ENCODE measurements at regions not wholly inside any gene's neighbourhood (a gene's known extent, or its start where the extent isn't known, plus 50 kb on each side); places are given as distances from the start of the nearest gene placed in this dataset.
"Not testable (repeated sequence)": the region's sequence is repeated elsewhere in the genome, so short reads cannot be mapped to it uniquely, and the experiment has no call there.

DNA sequence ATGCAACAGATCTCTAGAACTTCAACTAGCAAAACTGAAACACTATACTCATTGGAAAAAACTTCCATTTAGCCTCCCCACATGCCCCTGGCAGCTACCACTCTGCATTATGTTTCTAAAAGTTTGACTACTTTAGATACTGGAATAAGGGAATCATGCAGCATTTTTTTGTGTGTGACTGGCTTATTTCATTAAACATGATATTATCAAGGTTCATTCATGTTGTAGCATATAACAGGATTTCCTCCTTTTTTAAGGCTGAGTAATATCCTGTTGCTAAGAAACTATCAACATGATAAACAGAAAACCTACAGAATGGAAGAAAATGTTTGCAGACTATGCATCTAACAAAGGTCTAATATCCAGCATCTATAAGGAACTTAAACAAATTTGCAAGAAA is 597.9 kb downstream of the DMRTA1 start:
- TF ChIP-seq, protein P1, sequence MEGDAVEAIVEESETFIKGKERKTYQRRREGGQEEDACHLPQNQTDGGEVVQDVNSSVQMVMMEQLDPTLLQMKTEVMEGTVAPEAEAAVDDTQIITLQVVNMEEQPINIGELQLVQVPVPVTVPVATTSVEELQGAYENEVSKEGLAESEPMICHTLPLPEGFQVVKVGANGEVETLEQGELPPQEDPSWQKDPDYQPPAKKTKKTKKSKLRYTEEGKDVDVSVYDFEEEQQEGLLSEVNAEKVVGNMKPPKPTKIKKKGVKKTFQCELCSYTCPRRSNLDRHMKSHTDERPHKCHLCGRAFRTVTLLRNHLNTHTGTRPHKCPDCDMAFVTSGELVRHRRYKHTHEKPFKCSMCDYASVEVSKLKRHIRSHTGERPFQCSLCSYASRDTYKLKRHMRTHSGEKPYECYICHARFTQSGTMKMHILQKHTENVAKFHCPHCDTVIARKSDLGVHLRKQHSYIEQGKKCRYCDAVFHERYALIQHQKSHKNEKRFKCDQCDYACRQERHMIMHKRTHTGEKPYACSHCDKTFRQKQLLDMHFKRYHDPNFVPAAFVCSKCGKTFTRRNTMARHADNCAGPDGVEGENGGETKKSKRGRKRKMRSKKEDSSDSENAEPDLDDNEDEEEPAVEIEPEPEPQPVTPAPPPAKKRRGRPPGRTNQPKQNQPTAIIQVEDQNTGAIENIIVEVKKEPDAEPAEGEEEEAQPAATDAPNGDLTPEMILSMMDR (IDR thresholded peaks at IDR 0.05; ENCODE audit: low read depth, low read length): no peak
- no peak for DNase-seq (ENCODE audit: extremely low read depth, low read depth)

DNA sequence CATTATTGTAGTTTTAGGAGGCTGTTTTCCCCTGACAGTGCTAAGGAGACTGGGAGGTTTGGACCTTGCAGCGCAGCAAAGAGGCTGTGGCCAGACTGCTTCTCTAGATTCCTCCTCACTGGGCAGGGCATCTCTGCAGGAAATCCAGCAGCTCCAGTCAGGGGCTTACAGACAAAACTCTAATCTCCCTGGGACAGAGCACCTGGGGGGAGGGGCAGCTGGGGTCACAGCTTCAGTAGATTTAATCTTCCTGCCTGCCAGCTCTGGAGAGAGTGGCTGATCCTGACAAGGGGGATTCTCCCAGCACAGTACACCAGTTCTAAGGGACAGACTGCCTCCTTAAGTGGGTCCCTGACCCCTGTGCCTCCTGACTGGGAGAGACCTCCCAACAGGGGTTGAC is 599.4 kb downstream of the DMRTA1 start:
- not testable (repeated sequence) for DNase-seq (ENCODE audit: extremely low read depth, low read depth)

DNA sequence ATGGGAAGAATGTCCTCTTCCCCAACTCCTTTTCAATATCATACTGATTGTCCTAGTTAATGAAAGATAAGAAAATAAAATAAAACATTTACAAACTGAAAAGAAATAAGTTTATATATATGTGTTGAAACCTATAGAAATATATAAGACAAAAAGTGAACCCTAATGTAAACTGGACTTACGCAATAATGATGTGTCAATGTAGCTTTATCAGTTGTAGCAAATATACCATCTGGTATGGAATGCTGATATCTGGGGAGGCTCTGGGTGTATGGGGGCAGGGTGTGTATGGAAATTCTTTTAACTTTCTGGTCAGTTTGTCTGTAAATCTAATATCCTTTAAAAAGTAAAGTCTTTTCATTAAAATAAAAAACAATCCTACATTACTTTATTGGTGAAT is 603.9 kb downstream of the DMRTA1 start:
- TF ChIP-seq, protein P1 (IDR thresholded peaks at IDR 0.05; ENCODE audit: low read depth, low read length): no peak
- no peak for DNase-seq (ENCODE audit: extremely low read depth, low read depth)

DNA sequence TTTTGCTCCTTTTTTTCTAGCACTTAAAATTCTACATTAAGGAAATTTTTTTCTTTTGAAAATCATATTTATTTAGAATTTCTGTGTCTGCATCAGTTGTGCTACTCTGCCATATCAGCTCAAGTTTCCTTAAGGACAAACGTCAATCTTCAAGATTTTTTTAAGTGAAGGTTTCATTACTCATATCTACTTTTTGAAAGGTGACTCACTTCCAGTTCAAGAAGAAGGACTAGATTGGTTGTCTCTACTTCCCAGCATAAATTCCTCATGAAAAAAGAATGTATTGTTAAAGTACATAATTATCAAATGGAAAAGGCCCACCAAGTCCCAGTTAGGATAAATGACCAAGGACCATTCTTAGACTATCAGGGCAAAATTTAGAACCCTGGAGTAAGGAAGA is 626.5 kb downstream of the DMRTA1 start:
- DNase-seq (ENCODE audit: extremely low read depth, low read depth): no peak

DNA sequence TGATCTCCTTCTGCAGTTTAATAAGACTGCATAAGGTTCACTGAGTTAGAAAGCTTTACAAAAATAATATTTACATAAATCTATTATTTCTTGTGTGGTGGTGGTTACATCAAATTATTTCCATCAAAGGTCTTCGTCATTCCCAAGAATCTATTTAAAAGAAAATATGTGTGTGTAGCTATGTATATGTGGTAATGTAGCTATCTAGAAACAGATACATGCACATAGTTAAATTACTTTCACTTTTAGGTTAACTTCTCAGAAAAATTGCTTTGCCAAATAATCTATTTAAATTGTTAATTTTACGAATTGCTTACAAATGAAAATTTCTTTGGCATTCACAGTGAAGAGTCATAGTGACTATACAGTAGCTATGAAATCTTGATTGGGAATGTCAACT is 633.2 kb downstream of the DMRTA1 start:
- no peak for DNase-seq (ENCODE audit: extremely low read depth, low read depth)
- TF ChIP-seq, protein P1 (IDR thresholded peaks at IDR 0.05; ENCODE audit: low read depth, low read length): no peak

More for the DNA sequence above, 626.5 kb downstream of the DMRTA1 start:
- TF ChIP-seq, protein P1 (IDR thresholded peaks at IDR 0.05; ENCODE audit: low read depth, low read length): no peak

DNA sequence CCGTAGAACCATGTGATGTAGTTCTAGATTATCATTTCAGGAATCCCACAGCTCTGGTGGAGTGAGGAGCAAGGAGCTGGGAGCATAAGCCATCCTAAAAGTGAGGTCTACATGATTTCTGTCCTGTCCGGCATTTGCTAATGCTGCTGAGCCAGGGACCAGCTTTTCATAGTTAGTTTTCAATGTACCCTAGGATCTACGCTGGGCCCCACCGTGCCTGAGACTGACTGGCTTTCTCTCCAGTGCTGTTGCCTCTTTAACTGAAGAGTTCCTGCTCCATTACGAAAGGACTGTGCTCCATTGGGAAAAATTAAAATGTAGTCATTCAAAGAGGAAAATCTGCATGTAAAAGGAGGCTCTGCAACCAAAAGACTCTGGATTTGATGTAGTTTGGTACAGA is 634.8 kb downstream of the DMRTA1 start:
- no peak for DNase-seq (ENCODE audit: extremely low read depth, low read depth)
- TF ChIP-seq, protein P1 (IDR thresholded peaks at IDR 0.05; ENCODE audit: low read depth, low read length): no peak

DNA sequence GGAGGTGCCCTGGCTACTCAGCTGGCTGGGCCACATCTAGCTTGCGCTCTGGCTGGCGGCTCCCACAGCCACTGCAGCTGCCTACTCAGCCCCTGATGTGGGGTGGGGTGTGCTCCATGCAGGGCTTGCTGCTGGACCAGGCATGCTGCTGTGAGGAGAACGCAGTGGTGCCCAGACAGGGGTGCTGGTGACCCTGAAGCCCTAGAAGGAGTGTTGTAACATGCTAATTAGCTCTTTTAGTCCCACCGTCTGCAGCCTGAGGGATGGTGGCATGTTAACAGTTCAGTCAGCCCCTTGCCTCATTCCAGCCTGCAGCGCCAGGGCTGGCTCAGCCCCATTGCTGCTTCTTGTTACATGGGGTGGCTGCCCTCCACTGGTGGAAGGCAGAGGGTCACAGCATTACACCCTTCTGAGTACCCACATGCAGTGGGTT is 642.3 kb downstream of the DMRTA1 start:
- no peak for DNase-seq (ENCODE audit: extremely low read depth, low read depth)
- TF ChIP-seq, protein P1 (IDR thresholded peaks at IDR 0.05; ENCODE audit: low read depth, low read length): peak; percentile 17

DNA sequence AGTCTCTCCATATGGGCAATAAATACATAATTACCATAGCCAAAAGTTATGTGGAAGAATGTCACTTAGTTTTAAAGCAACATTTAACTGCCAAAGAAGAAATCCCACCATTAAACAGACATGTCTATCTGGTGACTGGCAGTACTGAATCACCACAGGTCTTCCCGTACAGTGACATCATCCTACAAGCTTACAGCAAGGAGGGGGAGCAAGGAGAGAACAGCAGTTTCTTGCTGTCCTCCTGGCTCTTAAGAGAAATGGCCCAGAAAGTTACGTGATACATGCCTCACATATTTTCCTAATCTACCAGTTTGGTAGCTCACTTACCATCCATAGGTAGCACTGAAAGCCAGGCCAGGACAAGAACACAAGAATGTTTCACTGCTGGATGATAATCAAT is 671.0 kb downstream of the DMRTA1 start:
- no peak for DNase-seq (ENCODE audit: extremely low read depth, low read depth)

More for the DNA sequence above, 671.0 kb downstream of the DMRTA1 start:
- TF ChIP-seq, protein P1 (IDR thresholded peaks at IDR 0.05; ENCODE audit: low read depth, low read length): no peak
